ENCODE measurements at regions not wholly inside any gene's neighbourhood (a gene's known extent, or its start where the extent isn't known, plus 50 kb on each side); places are given as distances from the start of the nearest gene placed in this dataset.

DNA sequence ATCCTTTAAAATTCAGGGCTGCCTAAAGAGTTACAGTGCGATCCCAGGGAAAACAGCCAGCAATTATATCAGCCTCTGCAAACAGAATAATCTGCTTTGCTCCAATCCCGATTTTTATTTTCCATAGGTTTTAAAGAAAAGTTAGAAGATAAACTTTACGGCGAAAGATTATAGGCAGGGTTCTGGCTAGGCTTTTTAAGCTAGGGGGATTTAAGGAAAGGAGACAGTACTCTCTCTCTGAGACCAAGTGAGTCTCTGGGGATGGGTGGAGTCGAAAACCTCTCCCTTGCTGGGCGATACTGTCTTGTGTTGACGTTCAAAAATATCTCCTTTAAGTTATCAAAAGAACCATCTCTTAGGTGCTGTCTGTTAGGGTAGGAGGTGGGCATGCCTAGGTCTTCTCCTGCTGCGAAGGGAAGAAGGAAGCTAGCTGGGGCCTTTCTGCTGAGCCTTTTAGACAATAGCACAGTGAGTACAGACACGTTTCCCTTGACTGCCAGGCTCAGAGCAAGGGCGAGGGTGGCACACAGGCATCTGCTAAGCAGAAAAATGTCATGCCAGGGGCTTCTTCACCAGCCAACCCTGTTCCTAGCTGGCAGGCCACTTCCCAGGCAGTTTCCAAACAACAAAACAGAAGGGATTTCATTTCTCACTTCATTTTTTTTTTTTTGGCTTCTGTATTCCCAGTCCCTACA lies 167.9 kb upstream of the MAF start:
- DNase-seq, result no peak

- no peak for DNase-seq
Measured at GRCh38 chr16:79767421-79768275, 167.1 kb upstream of the MAF start.

GRCh38 chr16:79765901-79766394 lies 165.4 kb upstream of the MAF start:
- DNase-seq, result no peak

- DNase-seq, result no peak
Measured at GRCh38 chr16:79765431-79765830, 164.9 kb upstream of the MAF start.

- DNase-seq, result no peak
Measured at GRCh38 chr16:79764415-79765110, 164.0 kb upstream of the MAF start.

DNA sequence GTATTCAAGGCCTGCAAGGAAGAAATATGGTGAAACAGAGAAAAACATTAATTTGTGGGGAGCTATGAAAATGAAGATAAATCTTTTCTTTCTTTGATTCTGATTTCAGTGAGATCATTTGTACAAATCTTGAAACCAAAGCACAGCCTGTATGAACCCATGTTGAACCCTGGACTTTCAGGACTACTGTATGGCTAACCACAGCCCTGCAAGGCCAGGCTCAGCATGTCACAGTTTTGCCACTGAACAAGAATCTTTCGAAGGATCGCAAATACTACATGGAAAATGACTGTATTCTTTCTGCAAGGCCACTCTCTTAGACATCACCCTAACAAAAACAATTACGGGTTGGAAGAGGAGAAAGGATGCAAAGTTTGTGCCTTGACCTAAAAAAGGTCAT lies 161.7 kb upstream of the MAF start:
- DNase-seq, result no peak

- DNase-seq, result no peak
Measured at GRCh38 chr16:79758615-79759346, 158.2 kb upstream of the MAF start.

- DNase-seq, result no peak
Measured at GRCh38 chr16:79757968-79758367, 157.4 kb upstream of the MAF start.

GRCh38 chr16:79757163-79757562 lies 156.6 kb upstream of the MAF start:
- DNase-seq, result no peak

GRCh38 chr16:79756571-79756970 lies 156.0 kb upstream of the MAF start:
- no peak for DNase-seq

DNA sequence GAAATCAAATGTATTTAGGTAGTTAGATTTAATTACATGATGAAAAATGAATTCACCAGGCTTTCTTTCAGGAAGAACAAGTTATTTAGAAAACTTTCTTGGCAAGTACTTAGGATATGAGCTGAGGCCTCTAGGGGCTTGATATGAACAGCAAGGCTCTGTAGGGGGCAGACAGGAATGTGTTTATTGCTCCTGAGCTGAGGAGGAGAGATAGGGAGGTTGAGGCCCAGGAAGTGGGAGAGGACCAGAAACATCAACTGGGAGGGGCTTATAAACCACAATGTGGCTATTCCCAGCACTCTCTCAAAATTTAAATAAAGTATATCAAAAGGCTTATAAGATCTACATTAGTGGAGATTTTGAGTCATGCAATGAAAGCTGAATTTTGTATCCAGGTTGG lies 154.0 kb upstream of the MAF start:
- DNase-seq, result no peak

- no peak for DNase-seq
Measured at GRCh38 chr16:79754081-79754480, 153.5 kb upstream of the MAF start.

GRCh38 chr16:79753286-79753685 lies 152.7 kb upstream of the MAF start:
- no peak for DNase-seq

GRCh38 chr16:79752396-79752795 lies 151.9 kb upstream of the MAF start:
- DNase-seq, result no peak

- no peak for DNase-seq
Measured at GRCh38 chr16:79751471-79752184, 151.1 kb upstream of the MAF start.

- DNase-seq, result no peak
Measured at GRCh38 chr16:79750311-79750710, 149.8 kb upstream of the MAF start.

GRCh38 chr16:79748629-79749028 lies 148.1 kb upstream of the MAF start:
- DNase-seq, result no peak

GRCh38 chr16:79747688-79748087 lies 147.2 kb upstream of the MAF start:
- DNase-seq, result no peak

DNA sequence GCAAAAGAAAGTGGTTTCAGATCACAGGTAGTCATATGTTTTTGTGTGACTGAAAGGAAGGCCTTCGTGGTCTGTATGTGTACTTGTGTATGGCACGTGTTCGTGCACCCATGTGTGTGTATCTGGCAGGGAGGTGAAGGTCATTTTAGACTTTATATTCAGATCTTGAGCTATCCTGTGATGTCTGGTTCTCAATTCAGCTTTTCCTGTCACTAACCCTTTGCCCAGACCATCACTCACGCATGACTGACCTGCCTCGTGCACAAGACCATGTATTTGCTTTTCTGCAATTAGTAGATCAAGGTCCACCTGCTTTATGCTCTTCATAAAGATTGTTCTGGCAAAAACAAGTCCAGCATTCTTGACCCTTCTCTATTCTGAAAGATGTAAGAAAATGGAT lies 139.7 kb upstream of the MAF start:
- no peak for DNase-seq

DNA sequence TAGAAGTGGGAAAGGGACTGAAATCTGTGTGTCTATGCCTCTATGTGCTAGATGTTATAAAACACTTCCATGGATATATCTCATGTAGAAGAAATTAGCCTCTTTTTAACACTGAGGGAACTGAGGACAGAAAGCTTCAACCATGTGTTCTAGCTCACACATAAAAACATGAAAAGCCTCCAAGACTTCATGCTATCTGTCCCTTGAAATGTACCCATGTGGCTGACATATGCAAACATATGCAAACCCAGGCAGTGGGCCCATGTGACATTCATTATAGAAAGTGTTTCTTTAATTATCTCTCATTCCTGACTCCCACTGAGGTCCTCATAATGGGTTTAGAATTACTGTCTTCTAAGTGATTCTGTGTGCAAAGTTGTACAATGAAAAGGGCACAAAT lies 134.7 kb upstream of the MAF start:
- no peak for DNase-seq

DNA sequence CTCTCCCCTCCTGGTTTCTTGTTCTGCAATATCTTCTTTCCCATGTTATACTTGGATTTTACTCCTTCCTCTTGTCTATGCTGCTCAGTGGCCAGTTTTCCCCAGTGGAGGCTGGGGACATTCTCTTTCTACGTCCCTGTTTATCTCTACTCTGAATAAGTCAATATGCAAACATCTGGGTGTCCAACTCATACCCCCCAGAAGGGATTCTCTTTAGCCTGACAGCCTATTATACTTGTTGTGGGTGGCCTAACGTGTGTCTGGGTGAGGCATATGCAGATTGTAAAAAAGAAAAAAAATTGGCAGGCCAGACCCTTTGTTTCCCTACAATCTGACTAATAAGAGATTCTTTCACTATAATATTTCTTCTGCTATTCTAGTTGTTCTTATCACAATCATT lies 134.2 kb upstream of the MAF start:
- DNase-seq, result no peak

GRCh38 chr16:79728923-79729240 lies 128.3 kb upstream of the MAF start:
- DNase-seq, result no peak

Data from KG1 (cell line).